GM04504 (cell line): ENCODE measurements at regions not wholly inside any gene's neighbourhood (a gene's known extent, or its start where the extent isn't known, plus 50 kb on each side); places are given as distances from the start of the nearest gene placed in this dataset.

Experiments used
- DNase-seq: peaks from one replicate; pipeline ENCODE4 v3.0.0-alpha.2; 2012; ENCODE audit warnings: low read depth

- no peak for DNase-seq
Measured at GRCh38 chr9:73655831-73656230, 504.2 kb downstream of the ANXA1 start.

- no peak for DNase-seq
Measured at GRCh38 chr9:73665253-73665652, 513.6 kb downstream of the ANXA1 start.

- DNase-seq = no peak
Measured at GRCh38 chr9:73667749-73668148, 516.1 kb downstream of the ANXA1 start.

- no peak for DNase-seq
Measured at GRCh38 chr9:73680831-73681230, 529.2 kb downstream of the ANXA1 start.

GRCh38 chr9:73682789-73683188 lies 531.1 kb downstream of the ANXA1 start:
- DNase-seq = no peak

DNA sequence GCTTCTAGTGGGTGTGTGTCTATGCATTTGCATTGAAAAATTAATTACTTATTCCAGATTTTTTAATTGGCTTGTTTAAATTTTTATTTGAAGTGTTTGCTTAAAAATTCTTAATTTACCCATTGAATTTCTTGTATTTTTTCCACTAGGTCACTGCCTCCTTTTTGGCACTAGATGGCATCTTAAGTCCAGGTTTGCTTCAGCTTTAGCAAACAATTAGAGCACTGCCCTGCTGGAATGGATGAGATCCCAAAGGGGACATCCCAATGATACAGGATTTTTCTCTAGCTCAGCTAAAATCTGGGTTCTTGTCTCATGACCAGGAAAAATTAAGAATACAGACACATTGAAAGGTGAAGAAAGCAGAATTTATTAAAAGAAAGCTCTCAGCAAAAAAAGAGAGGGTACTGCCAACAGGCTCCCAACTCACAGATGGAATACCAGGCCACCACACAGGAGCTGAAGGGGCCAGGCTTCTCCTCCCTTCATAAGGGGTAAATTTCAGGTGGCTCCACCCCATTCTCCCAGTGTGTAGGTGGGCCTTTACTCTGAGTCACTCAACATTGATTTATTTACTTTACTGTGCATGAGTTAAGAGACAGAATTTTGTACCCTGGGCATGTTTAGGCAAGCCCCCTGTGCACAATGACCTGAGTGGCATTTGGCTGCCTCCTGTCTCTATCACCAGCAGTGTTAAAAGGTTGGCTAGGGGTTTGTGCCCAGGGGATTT lies 532.4 kb downstream of the ANXA1 start:
- peak; percentile 15 for DNase-seq

GRCh38 chr9:73684601-73685000 lies 532.9 kb downstream of the ANXA1 start:
- no peak for DNase-seq

- DNase-seq = no peak
Measured at GRCh38 chr9:73685786-73686185, 534.1 kb downstream of the ANXA1 start.

DNA sequence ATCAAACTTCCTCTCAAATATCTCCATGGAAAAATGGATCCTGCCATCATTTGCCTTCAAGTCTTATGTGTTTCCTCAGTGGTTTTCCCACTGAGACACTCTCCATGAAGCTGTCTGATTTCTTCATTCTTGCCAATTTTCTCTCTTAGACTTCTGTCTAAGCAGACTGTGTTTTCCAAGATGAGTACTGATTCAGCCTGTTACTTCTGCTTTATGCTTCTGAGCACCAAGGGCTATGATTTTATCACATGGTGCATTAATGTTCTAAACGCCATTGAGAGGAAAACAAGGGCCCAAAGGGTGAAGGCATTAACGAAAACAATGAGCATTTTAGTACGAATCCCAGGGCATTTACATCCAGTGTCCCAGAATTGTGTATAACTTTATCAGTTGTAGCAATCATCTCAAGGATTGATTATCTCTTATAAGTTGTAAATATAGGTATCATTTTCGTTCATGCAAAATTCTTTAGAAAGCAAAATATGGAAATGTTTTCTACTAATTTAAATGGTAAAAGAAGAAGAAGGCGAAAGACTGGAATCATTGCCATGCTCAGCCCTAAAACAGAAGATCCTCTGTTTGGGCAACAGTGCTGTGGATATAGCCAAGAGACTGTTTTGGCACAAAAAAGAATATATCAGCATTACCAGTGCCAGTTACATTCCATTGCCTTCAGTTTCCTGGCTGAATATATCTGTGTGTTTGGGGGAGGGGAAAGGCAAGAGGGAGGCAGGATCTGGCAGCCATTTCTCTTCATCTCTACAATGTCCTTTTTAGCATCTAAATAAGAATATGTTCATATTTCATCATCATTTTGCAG lies 537.6 kb downstream of the ANXA1 start:
- no peak for DNase-seq

DNA sequence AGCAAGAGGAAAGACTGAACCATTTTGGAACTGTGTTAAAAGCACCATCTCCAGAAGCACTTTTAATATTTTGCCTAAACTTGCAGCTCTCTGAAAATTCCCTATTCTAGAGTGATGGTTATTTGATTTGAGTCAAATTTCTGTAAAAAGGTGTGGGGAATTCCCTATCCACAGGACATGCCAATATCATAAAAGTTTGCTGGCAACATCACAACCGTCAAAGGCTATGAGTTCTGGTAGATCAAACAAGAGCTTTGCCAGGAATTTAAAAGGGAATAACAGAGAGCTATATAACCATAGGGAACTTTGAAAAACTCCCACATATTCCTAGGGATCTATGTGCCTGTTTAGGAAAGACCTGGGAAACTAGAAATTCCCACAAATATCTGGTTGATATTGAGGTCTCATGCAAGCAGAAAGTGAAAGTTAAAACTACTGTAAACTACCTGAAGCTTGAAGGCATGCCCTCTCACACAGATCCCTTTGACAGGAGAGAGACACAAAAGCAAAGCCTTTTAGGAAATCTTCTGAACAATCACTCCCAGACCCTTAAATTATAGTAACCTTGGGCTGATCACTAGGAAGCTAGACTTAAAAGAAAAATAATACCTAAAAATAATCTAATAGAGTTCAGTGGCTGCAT lies 549.9 kb downstream of the ANXA1 start:
- DNase-seq = no peak

DNA sequence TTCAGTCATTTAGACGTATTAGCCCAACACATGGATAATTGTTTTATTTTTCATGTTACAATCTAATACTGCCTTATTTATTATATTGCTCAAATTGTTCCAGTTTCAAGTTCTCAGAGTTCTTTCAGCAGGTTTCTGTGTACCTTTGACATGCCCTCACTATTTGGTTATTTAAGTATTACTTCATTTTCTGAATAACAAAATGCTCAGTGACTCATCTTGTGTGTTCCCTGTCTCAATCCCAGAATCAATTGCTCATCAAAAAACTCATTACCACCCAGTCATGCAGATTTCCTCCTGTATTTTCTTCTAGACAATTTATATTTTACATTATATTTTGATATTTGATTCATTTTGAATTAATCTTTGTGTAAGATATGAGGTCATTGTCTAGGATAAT lies 562.6 kb downstream of the ANXA1 start:
- no peak for DNase-seq

DNA sequence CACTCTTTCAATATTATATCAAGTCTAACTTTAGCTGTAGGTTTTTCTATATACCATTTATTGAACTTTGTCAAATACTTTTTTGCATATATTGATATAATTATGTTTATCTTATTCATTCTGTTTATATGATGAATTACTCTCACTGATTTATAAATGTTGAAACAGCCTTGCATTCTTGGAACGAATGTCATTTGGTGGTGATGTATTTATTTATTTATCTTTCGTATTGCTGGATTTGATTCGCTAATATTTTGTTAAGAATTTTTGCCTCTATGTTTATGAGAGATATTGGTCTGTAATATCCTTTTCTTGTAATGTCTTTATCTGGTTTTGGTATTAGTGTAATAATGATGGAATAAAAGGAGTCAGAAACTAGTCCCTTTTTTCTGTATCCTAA lies 563.9 kb downstream of the ANXA1 start:
- DNase-seq = no peak

- no peak for DNase-seq
Measured at GRCh38 chr9:73719660-73720059, 568.0 kb downstream of the ANXA1 start.

DNA sequence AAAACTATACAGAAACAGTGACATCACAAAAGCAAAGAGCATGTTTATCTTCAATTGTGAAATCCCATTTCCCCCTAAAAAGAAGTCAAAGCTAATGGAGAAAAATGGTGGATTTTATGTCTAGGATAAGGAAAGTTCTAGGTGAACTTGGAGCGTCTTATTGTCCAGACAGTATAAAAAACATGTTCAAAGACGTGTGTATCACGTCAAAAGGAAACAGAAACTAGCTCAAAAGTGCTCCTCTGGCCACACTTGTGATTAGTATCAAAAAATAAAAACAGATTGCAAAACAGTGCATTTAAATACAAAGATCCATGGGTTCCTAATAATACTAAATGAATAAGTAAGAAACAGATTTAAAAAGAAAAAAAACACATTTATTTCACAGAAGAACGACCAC lies 568.9 kb downstream of the ANXA1 start:
- DNase-seq = no peak

DNA sequence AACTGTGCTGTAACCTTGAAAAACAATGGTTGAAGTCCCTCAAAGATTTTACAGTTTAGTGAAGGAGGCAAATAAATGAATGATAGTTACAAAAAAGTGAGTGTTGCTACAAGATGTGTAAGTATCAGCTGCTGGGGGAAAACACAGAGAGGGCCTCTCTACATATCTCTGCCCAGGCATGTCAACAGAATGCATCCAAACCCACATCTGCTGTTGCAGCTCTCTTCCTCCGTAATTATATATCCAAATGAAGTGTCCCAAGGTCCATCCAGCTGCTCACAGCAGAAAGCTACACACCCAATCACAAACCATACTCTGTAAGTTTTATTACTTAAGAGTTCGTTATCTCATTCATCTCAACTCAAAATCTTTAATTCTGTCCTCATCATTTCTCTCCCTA lies 584.6 kb downstream of the ANXA1 start:
- DNase-seq = no peak

GRCh38 chr9:73738741-73739530 lies 587.3 kb downstream of the ANXA1 start:
- no peak for DNase-seq

DNA sequence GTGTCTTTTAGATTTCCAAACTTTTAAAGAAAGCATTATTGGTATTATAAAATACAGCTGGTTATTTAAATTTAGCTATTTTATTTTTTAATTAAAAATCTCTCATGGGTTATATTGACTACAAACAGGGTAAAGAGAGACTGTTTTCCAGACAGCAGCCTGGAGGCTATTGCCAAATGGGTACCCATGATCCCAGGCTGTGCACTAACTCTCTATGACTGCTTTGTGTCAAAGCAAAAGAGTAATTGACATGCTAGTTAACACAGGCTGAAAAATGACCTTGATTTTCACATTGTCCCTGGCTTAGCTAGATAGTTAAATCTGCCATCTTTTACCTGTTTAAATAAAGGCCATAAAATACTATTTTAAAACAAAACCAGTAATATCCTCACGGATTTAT lies 589.7 kb downstream of the ANXA1 start:
- DNase-seq = no peak

GRCh38 chr9:73742412-73742811 lies 590.7 kb downstream of the ANXA1 start:
- DNase-seq = no peak

DNA sequence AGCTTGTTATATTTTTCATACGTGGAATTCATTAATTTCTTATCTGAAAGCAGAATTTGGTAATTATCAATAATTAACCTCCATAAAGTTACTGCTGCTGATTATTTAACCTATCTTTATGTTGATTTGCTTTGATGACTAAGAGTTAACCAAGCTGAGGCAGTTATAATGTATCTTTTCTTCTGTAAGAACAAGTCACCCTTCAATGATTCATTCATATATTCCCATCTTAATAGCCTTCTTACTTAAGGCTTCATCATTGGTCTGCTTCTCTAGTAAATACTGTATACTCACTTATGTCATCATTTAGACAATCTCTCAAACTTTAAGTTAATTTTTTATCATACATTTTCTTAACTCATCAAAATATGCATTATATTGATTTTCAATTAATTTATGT lies 592.2 kb downstream of the ANXA1 start:
- DNase-seq = no peak

DNA sequence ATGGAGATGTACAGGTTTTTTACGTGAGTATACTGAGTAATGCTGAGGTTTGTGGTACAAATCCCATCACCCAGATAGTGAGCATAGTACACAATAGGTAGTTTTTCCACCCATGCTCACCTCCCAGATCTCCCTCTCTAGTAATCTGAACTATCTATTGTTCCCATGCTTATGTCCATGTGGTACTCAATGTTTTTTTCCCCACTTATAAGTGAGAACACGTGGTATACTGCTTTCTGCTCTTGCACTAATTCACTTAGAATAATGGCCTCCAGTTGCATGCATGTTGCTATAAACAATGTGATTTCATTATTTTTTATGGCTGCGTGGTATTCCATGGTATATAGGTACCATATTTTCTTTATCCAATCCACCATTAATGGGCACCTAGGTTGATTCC lies 593.9 kb downstream of the ANXA1 start:
- no peak for DNase-seq

DNA sequence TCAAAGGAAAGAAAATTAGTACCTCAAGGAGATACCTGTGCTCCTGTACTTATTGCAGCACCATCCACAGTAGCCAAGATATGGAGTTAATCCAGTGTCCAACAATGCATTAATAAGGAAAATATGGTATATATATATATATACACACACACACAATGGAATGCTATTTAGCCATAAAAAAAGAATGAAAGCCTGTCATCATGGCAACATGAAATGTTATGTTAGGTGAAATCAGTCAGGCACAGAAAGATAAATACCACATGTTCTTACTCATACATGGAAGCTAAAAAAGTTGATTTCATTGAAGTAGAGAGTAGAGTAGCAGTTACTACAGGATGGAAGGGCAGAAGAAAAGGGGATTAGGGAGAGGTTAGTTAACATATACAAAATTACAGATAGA lies 601.5 kb downstream of the ANXA1 start:
- no peak for DNase-seq

GRCh38 chr9:73761905-73762304 lies 610.2 kb downstream of the ANXA1 start:
- no peak for DNase-seq
